ENCODE measurements at regions not wholly inside any gene's neighbourhood (a gene's known extent, or its start where the extent isn't known, plus 50 kb on each side); places are given as distances from the start of the nearest gene placed in this dataset.

DNA sequence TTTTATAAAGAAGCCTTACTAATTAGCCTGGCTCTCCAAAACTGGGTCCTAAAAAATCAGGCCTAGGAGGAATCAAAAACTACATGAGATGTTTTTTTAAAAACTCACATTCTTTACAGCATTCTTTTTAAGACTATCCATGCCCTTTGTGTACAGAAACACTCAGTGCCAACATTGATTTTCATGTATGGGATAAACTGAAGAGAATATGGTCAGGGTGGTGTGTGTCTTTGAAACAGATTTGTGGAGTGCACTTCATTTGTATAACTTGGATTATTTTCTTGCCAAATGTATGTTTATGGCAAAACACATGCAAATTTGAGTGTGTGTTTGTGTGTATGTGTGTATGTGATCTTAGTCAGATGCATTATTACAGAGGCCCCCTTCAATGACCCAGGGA is 283.6 kb upstream of the ATP5MC3 start:
- CTCF ChIA-PET, result no interaction called here
- H3K4me3 ChIP-seq (ENCODE audit: low read depth, low read length, poor library complexity, severe bottlenecking), result no peak overlapping the region
- no peak overlapping the region for H3K27ac ChIP-seq (ENCODE audit: low read depth, low read length, poor library complexity, severe bottlenecking)
- no peaks in the 10 kb centered on the region for H3K36me3 ChIP-seq (ENCODE audit: insufficient read depth, low read length, poor library complexity, severe bottlenecking)
- no peak for TF ChIP-seq EZH2 (IDR thresholded peaks at IDR 0.05; ENCODE audit: borderline replicate concordance, low read depth, low read length, poor library complexity, severe bottlenecking)
- TF ChIP-seq, protein P1, sequence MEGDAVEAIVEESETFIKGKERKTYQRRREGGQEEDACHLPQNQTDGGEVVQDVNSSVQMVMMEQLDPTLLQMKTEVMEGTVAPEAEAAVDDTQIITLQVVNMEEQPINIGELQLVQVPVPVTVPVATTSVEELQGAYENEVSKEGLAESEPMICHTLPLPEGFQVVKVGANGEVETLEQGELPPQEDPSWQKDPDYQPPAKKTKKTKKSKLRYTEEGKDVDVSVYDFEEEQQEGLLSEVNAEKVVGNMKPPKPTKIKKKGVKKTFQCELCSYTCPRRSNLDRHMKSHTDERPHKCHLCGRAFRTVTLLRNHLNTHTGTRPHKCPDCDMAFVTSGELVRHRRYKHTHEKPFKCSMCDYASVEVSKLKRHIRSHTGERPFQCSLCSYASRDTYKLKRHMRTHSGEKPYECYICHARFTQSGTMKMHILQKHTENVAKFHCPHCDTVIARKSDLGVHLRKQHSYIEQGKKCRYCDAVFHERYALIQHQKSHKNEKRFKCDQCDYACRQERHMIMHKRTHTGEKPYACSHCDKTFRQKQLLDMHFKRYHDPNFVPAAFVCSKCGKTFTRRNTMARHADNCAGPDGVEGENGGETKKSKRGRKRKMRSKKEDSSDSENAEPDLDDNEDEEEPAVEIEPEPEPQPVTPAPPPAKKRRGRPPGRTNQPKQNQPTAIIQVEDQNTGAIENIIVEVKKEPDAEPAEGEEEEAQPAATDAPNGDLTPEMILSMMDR (conservative IDR thresholded peaks at IDR 0.05; ENCODE audit: low read depth, low read length), result no peak
- no peaks in the 10 kb centered on the region for H3K27me3 ChIP-seq (replicated peaks; ENCODE audit: insufficient read depth, low read depth, low read length, poor library complexity)
- POLR2A ChIA-PET (ENCODE audit: low non-redundant PET), result no interaction called here
- DNase-seq (ENCODE audit: low spot score), result no peak
- H3K9me3 ChIP-seq (ENCODE audit: low read depth, low read length, poor library complexity, severe bottlenecking), result no peaks in the 10 kb centered on the region
- no TSS peak for BruUV-seq (replicated peaks)
- intact Hi-C loops (cut with micrococcal nuclease; ENCODE audit: unreplicated experiment), result no loop called here
- no peaks in the 10 kb centered on the region for H3K4me1 ChIP-seq (ENCODE audit: insufficient read depth, low read length, poor library complexity, severe bottlenecking)

DNA sequence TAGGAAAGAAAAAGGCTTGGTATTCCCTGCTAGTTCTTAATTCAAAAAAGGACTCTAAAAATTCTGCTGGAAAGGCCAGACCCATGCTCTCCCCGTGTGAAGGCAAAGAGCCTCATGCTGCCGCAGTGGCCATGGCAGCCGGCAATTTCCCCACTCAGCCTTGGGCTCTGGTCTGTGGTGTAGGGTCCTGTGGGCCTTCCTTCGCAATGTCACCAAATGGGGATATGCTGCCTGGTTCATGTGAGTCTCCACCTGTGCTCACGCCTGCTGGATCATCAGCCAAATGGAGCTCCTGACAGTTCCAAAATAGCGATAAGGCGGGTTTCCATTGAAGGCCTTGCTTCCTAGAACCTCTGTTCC is 282.8 kb upstream of the ATP5MC3 start:
- Histone ChIP-seq H3K27me3 (replicated peaks; ENCODE audit: insufficient read depth, low read depth, low read length, poor library complexity) (no peaks in the 10 kb centered on the region), H3K9me3 (ENCODE audit: low read depth, low read length, poor library complexity, severe bottlenecking) (no peaks in the 10 kb centered on the region), H3K27ac (ENCODE audit: low read depth, low read length, poor library complexity, severe bottlenecking) (no peak overlapping the region), H3K4me1 (ENCODE audit: insufficient read depth, low read length, poor library complexity, severe bottlenecking) (no peaks in the 10 kb centered on the region), H3K4me3 (ENCODE audit: low read depth, low read length, poor library complexity, severe bottlenecking) (no peak overlapping the region), H3K36me3 (ENCODE audit: insufficient read depth, low read length, poor library complexity, severe bottlenecking) (no peaks in the 10 kb centered on the region)
- POLR2A ChIA-PET (ENCODE audit: low non-redundant PET), result no interaction called here
- CTCF ChIA-PET, result no interaction called here
- intact Hi-C loops (cut with micrococcal nuclease; ENCODE audit: unreplicated experiment), result no loop called here
- no TSS peak for BruUV-seq (replicated peaks)
- TF ChIP-seq, protein P1 (conservative IDR thresholded peaks at IDR 0.05; ENCODE audit: low read depth, low read length), result no peak
- TF ChIP-seq EZH2 (IDR thresholded peaks at IDR 0.05; ENCODE audit: borderline replicate concordance, low read depth, low read length, poor library complexity, severe bottlenecking), result no peak
- no peak for DNase-seq (ENCODE audit: low spot score)

DNA sequence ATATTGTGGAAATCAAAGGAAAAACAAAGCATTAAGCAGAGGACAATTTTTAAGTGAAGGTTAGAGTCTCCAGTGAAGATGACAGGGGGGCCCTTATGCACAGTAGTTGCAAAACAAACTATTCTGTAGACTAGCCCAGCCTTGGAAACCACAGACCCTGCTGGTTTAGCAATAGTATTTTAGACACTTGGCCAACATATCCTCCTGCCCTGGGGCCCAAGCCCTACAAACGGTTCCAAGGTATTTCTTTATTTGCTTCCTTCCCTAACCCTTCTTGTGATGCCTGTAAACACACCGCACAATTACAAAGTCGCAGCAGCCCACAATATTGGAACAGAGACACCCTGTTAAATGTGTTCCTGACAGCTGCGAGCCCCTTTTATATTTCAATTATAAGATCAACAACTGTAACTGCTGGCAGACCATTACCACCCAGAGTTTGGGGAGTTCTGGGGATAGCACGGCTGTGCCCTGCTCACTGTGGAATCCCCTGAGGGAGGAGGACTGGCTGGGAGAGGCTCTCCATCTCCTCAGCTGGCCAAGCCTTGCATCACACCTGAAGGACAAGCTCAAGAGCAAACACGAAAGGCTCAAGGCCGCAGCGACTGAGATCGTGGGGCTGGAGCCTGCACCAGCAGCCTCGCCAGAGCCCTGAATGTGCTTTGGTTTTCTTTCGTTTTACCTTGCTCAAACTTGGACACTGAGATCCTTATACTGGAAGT is 282.2 kb upstream of the ATP5MC3 start:
- Histone ChIP-seq H3K4me3 (ENCODE audit: low read depth, low read length, poor library complexity, severe bottlenecking) (no peak overlapping the region), H3K4me1 (ENCODE audit: insufficient read depth, low read length, poor library complexity, severe bottlenecking) (no peaks in the 10 kb centered on the region), H3K27me3 (replicated peaks; ENCODE audit: insufficient read depth, low read depth, low read length, poor library complexity) (no peaks in the 10 kb centered on the region), H3K36me3 (ENCODE audit: insufficient read depth, low read length, poor library complexity, severe bottlenecking) (no peaks in the 10 kb centered on the region), H3K9me3 (ENCODE audit: low read depth, low read length, poor library complexity, severe bottlenecking) (no peaks in the 10 kb centered on the region), H3K27ac (ENCODE audit: low read depth, low read length, poor library complexity, severe bottlenecking) (no peak overlapping the region)
- POLR2A ChIA-PET (ENCODE audit: low non-redundant PET), result no interaction called here
- CTCF ChIA-PET, result no interaction called here
- intact Hi-C loops (cut with micrococcal nuclease; ENCODE audit: unreplicated experiment), result no loop called here
- no peak for DNase-seq (ENCODE audit: low spot score)
- TF ChIP-seq EZH2 (IDR thresholded peaks at IDR 0.05; ENCODE audit: borderline replicate concordance, low read depth, low read length, poor library complexity, severe bottlenecking), result no peak
- TF ChIP-seq, protein P1 (conservative IDR thresholded peaks at IDR 0.05; ENCODE audit: low read depth, low read length), result no peak
- BruUV-seq (replicated peaks), result no TSS peak

All from A673 (cell line).